ENCODE measurements at regions not wholly inside any gene's neighbourhood (a gene's known extent, or its start where the extent isn't known, plus 50 kb on each side); places are given as distances from the start of the nearest gene placed in this dataset.

GRCh38 chr1:98503771-98504170, 157.8 kb upstream of the SNX7 start:
- H3K27me3 ChIP-seq (ENCODE audit: control insufficient read depth, insufficient read depth, low read length), result no peaks in the 10 kb centered on the region
- no peaks in the 10 kb centered on the region for H3K36me3 ChIP-seq (ENCODE audit: control insufficient read depth, insufficient read depth, low read length)
- DNase-seq (ENCODE audit: low read depth), result no peak
- H3K4me3 ChIP-seq (ENCODE audit: low read depth, low read length), result no peak overlapping the region
- no peak for TF ChIP-seq CTCF (IDR thresholded peaks at IDR 0.05; ENCODE audit: insufficient read depth, low read length, poor library complexity, severe bottlenecking)

DNA sequence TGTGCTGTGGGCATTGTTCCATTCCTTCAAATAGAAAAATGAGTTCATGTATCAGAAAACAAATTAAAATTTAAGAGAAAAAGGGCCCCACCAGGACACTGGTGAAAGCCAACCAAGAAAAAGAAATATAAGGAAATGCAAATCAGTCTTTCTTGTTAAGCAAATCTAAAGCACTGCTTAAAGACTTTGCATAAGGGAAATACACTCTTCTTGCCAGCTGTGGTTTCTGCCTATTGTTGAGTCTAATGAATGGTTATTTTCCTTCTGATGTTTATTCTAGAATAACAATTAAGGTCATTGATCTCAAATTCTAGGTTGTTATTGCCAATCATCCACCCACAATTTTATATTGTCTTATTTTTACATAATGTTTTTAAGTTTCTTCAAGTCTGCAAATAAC, 158.6 kb upstream of the SNX7 start:
- no peak for TF ChIP-seq CTCF (IDR thresholded peaks at IDR 0.05; ENCODE audit: insufficient read depth, low read length, poor library complexity, severe bottlenecking)
- H3K27me3 ChIP-seq (ENCODE audit: control insufficient read depth, insufficient read depth, low read length), result no peaks in the 10 kb centered on the region
- DNase-seq (ENCODE audit: low read depth), result no peak
- no peak overlapping the region for H3K4me3 ChIP-seq (ENCODE audit: low read depth, low read length)
- no peaks in the 10 kb centered on the region for H3K36me3 ChIP-seq (ENCODE audit: control insufficient read depth, insufficient read depth, low read length)

DNA sequence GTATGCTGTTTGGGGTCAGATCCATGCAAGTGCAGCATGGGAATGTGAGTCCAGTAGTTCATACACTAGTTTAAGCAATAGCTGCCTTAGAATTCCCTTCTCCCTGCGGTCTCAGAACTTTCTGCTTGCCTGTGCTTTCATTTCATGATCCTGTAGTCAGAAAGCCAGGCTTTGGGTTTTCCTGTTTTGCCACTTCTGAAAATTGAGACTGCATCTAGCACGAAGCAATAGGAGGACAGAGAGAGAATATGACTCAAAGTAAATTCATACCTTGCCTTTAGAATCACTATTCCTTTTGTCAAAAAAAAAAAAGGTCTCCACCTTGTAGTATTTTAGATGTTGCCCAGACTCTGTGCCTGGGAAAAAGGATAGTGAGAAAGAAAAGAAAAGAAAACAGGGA, 161.2 kb upstream of the SNX7 start:
- DNase-seq (ENCODE audit: low read depth), result no peak
- Histone ChIP-seq H3K4me3 (ENCODE audit: low read depth, low read length) (no peak overlapping the region), H3K27me3 (ENCODE audit: control insufficient read depth, insufficient read depth, low read length) (no peaks in the 10 kb centered on the region), H3K36me3 (ENCODE audit: control insufficient read depth, insufficient read depth, low read length) (no peaks in the 10 kb centered on the region)
- TF ChIP-seq CTCF (IDR thresholded peaks at IDR 0.05; ENCODE audit: insufficient read depth, low read length, poor library complexity, severe bottlenecking), result no peak

- TF ChIP-seq CTCF (IDR thresholded peaks at IDR 0.05; ENCODE audit: insufficient read depth, low read length, poor library complexity, severe bottlenecking), result no peak
- H3K27me3 ChIP-seq (ENCODE audit: control insufficient read depth, insufficient read depth, low read length), result no peaks in the 10 kb centered on the region
- H3K36me3 ChIP-seq (ENCODE audit: control insufficient read depth, insufficient read depth, low read length), result no peaks in the 10 kb centered on the region
- no peak overlapping the region for H3K4me3 ChIP-seq (ENCODE audit: low read depth, low read length)
- no peak for DNase-seq (ENCODE audit: low read depth)
Observed at GRCh38 chr1:98498651-98499050, 162.9 kb upstream of the SNX7 start.

GRCh38 chr1:98497497-98497896, 164.0 kb upstream of the SNX7 start:
- H3K36me3 ChIP-seq (ENCODE audit: control insufficient read depth, insufficient read depth, low read length), result no peaks in the 10 kb centered on the region
- no peak for TF ChIP-seq CTCF (IDR thresholded peaks at IDR 0.05; ENCODE audit: insufficient read depth, low read length, poor library complexity, severe bottlenecking)
- no peaks in the 10 kb centered on the region for H3K27me3 ChIP-seq (ENCODE audit: control insufficient read depth, insufficient read depth, low read length)
- no peak for DNase-seq (ENCODE audit: low read depth)
- no peak overlapping the region for H3K4me3 ChIP-seq (ENCODE audit: low read depth, low read length)

GRCh38 chr1:98496256-98496995, 165.1 kb upstream of the SNX7 start:
- Histone ChIP-seq H3K27me3 (ENCODE audit: control insufficient read depth, insufficient read depth, low read length) (no peaks in the 10 kb centered on the region), H3K36me3 (ENCODE audit: control insufficient read depth, insufficient read depth, low read length) (no peaks in the 10 kb centered on the region), H3K4me3 (ENCODE audit: low read depth, low read length) (no peak overlapping the region)
- TF ChIP-seq CTCF (IDR thresholded peaks at IDR 0.05; ENCODE audit: insufficient read depth, low read length, poor library complexity, severe bottlenecking), result no peak
- DNase-seq (ENCODE audit: low read depth), result no peak

Measured in kidney epithelial cell (primary cell).